SH-SY5Y (cell line): ENCODE measurements at regions not wholly inside any gene's neighbourhood (a gene's known extent, or its start where the extent isn't known, plus 50 kb on each side); places are given as distances from the start of the nearest gene placed in this dataset.

ENCODE experiments used
- GATA2 ChIP-seq: IDR thresholded peaks from 2 replicates; pipeline ENCODE4 v1.6.1; 2011; ENCODE audit warnings: mild to moderate bottlenecking, low read depth, low read length
- GATA3 ChIP-seq: IDR thresholded peaks from 2 replicates; pipeline ENCODE4 v1.6.1; 2011; ENCODE audit warnings: low read depth, mild to moderate bottlenecking, low read length, moderate library complexity

DNA sequence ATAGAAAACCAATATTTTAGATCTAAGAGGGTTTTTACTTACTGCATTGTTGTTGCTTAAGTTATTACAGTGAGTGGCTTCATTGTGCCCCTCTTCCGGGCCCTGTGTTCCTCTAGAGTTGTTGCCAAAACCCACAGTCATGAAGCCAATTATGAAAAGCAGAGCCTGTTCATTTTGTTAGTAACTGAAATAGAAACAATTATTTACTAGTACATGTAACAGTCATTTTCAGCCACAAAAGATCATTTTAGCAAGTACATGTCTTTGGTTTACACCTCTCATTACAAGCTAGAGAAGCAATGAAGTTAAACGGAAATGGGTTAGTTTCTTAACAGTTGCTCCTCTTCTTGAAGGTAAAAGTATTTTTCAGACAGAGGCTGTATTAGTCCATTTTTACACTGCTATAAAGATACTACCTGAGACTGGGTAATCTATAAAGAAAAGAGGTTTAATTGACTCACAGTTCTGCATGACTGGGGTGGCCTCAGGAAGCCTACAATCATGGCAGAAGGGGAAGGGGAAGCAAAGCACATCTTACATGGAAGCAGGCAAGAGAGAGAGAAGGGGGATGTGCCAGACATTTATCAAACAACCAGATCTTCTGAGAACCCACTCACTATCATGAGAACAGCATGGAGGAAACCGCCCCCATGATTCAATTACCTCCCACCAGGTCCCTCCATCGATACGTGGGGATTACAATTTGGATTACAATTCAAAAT is 380.5 kb downstream of the SFMBT2 start:
- TF ChIP-seq GATA3: no peak
- TF ChIP-seq GATA2: no peak
